Mammary epithelial cell (primary cell): ENCODE measurements at regions not wholly inside any gene's neighbourhood (a gene's known extent, or its start where the extent isn't known, plus 50 kb on each side); places are given as distances from the start of the nearest gene placed in this dataset.

Source experiments
- EZH2 ChIP-seq: IDR thresholded peaks from 2 replicates; pipeline ENCODE4 v1.6.1; 2012; ENCODE audit warnings: low read length, inconsistent platforms, borderline replicate concordance
- TF ChIP-seq, protein P1 (sequence below), 2 donors: IDR thresholded peaks in 1 of 2; conservative IDR thresholded peaks in 1 of 2; 2 replicates each; pipeline ENCODE4 v1.5.1; 2011 to 2012; ENCODE audit warnings: inconsistent platforms in 2 of 2, low read length in 2 of 2, mild to moderate bottlenecking in 2 of 2, control low read depth in 1 of 2, low read depth in 1 of 2; ENCODE audit not compliant: insufficient read depth in 1 of 2; ENCODE audit errors: extremely low read depth in 1 of 2

DNA sequence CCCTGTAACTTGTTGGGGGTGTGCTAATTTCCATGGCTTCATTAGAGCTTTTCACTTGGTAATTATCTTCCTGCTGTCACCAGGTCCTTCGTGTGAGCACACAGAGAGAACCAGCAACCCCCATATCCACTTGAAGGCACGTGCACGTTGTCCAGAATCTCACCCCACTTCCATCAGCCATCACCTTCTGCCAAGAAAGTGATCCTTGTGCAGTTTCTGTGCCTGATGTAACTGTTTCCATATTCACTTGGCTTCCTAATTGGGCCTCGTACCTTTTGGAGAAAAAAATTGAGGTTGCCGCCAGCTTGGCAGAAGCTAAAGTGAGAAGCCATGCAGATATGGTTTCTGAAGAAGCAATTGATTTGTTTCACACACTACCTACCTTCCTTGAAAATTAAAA, 153.7 kb upstream of the TSHZ2 start:
- TF ChIP-seq, protein P1, sequence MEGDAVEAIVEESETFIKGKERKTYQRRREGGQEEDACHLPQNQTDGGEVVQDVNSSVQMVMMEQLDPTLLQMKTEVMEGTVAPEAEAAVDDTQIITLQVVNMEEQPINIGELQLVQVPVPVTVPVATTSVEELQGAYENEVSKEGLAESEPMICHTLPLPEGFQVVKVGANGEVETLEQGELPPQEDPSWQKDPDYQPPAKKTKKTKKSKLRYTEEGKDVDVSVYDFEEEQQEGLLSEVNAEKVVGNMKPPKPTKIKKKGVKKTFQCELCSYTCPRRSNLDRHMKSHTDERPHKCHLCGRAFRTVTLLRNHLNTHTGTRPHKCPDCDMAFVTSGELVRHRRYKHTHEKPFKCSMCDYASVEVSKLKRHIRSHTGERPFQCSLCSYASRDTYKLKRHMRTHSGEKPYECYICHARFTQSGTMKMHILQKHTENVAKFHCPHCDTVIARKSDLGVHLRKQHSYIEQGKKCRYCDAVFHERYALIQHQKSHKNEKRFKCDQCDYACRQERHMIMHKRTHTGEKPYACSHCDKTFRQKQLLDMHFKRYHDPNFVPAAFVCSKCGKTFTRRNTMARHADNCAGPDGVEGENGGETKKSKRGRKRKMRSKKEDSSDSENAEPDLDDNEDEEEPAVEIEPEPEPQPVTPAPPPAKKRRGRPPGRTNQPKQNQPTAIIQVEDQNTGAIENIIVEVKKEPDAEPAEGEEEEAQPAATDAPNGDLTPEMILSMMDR (conservative IDR thresholded peaks at IDR 0.05 in 1 of 2, IDR thresholded peaks at IDR 0.05 in 1 of 2; ENCODE audit: extremely low read depth in 1 of 2, insufficient read depth in 1 of 2, low read depth in 1 of 2, low read length in 2 of 2), result no peak
- TF ChIP-seq EZH2, result no peak
